Naive B cell (primary cell): ENCODE measurements at regions not wholly inside any gene's neighbourhood (a gene's known extent, or its start where the extent isn't known, plus 50 kb on each side); places are given as distances from the start of the nearest gene placed in this dataset.
"Not testable (repeated sequence)": the region's sequence is repeated elsewhere in the genome, so short reads cannot be mapped to it uniquely, and the experiment has no call there.

ENCODE experiments used
- ATAC-seq, 2 donors: fragments of 150-1000 bp; cut with Tn5 transposase; 2 replicates each; pipeline ENCODE4 v1.10.0; 2021; ENCODE audit warnings: low read depth in 2 of 2, mild to moderate bottlenecking in 2 of 2, moderate library complexity in 2 of 2
- DNase-seq: peaks from one replicate; pipeline ENCODE4 v3.0.0; 2022
- H3K27ac Mint-ChIP-seq, 6 donors: one replicate each; pipeline ENCODE4 v1.8.0; 2020 to 2022; ENCODE audit warnings: mild to moderate bottlenecking in 6 of 6, mixed read lengths in 6 of 6, moderate library complexity in 5 of 6, inconsistent platforms in 2 of 6
- H3K27me3 Mint-ChIP-seq, 3 donors: one replicate each; pipeline ENCODE4 v1.8.0; 2021 to 2022; ENCODE audit warnings: mixed read lengths in 3 of 3, mild to moderate bottlenecking in 1 of 3
- H3K36me3 Mint-ChIP-seq, 2 donors: one replicate each; pipeline ENCODE4 v1.8.0; 2020 to 2022; ENCODE audit warnings: mixed read lengths in 2 of 2, inconsistent platforms in 1 of 2, mild to moderate bottlenecking in 1 of 2
- H3K4me1 Mint-ChIP-seq, 3 donors: one replicate each; pipeline ENCODE4 v1.8.0; 2020 to 2022; ENCODE audit warnings: mixed read lengths in 3 of 3, inconsistent platforms in 1 of 3, mild to moderate bottlenecking in 1 of 3, moderate library complexity in 1 of 3
- H3K4me3 Mint-ChIP-seq, 8 donors: one replicate each; pipeline ENCODE4 v1.8.0; 2020 to 2022; ENCODE audit warnings: mild to moderate bottlenecking in 8 of 8, mixed read lengths in 8 of 8, moderate library complexity in 8 of 8, inconsistent platforms in 2 of 8
- H3K9me3 Mint-ChIP-seq, 7 donors: one replicate each; pipeline ENCODE4 v1.8.0; 2020 to 2022; ENCODE audit warnings: mixed read lengths in 7 of 7, mild to moderate bottlenecking in 5 of 7, inconsistent platforms in 2 of 7, moderate library complexity in 1 of 7

- Mint-ChIP-seq H3K27me3 (peaks cover 6 to 11% (median 6%) of the 10 kb centered on the region in 3 donors), H3K36me3 (no peaks in the 10 kb centered on the region), H3K4me3 (no peak overlapping the region), H3K27ac (no peak overlapping the region), H3K9me3 (no peaks in the 10 kb centered on the region), H3K4me1 (no peaks in the 10 kb centered on the region)
- DNase-seq (no peak), ATAC-seq (no peak)
Observed at GRCh38 chr2:121837591-121837990, 82.1 kb downstream of the TSN start.

- Mint-ChIP-seq H3K27ac (no peak overlapping the region), H3K36me3 (no peaks in the 10 kb centered on the region), H3K9me3 (no peaks in the 10 kb centered on the region), H3K27me3 (peaks cover 5 to 15% (median 14%) of the 10 kb centered on the region in 3 donors), H3K4me3 (no peak overlapping the region), H3K4me1 (no peaks in the 10 kb centered on the region)
- no peak for ATAC-seq
- no peak for DNase-seq
Observed at GRCh38 chr2:121838551-121838950, 83.1 kb downstream of the TSN start.

- no peaks in the 10 kb centered on the region for H3K36me3 Mint-ChIP-seq
- DNase-seq: no peak
- no peaks in the 10 kb centered on the region for H3K4me1 Mint-ChIP-seq
- ATAC-seq: no peak
- H3K27ac Mint-ChIP-seq: no peak overlapping the region
- H3K4me3 Mint-ChIP-seq: no peak overlapping the region
- H3K27me3 Mint-ChIP-seq: peaks cover 10 to 23% (median 22%) of the 10 kb centered on the region in 3 donors
- no peaks in the 10 kb centered on the region for H3K9me3 Mint-ChIP-seq
Observed at GRCh38 chr2:121839584-121839983, 84.1 kb downstream of the TSN start.

GRCh38 chr2:121849236-121849635 lies 93.8 kb downstream of the TSN start:
- no peak for ATAC-seq
- H3K4me1 Mint-ChIP-seq: no peaks in the 10 kb centered on the region
- H3K27ac Mint-ChIP-seq: no peak overlapping the region
- H3K9me3 Mint-ChIP-seq: peaks cover 0 to 5% (median 1%) of the 10 kb centered on the region in 7 donors
- DNase-seq: no peak
- H3K36me3 Mint-ChIP-seq: no peaks in the 10 kb centered on the region
- H3K4me3 Mint-ChIP-seq: no peak overlapping the region
- H3K27me3 Mint-ChIP-seq: peaks cover 18 to 31% (median 30%) of the 10 kb centered on the region in 3 donors

GRCh38 chr2:121853149-121853548 lies 97.7 kb downstream of the TSN start:
- H3K9me3 Mint-ChIP-seq: peaks cover 1 to 15% (median 8%) of the 10 kb centered on the region in 7 donors
- ATAC-seq, H3K4me1 Mint-ChIP-seq, H3K4me3 Mint-ChIP-seq, H3K36me3 Mint-ChIP-seq, DNase-seq: not testable (repeated sequence)
- H3K27ac Mint-ChIP-seq: peak overlapping the region in 1 of 6 donors; percentile 37
- H3K27me3 Mint-ChIP-seq: peaks cover 20 to 37% (median 32%) of the 10 kb centered on the region in 3 donors

- DNase-seq (no peak), ATAC-seq (no peak)
- Mint-ChIP-seq H3K27ac (no peak overlapping the region), H3K9me3 (peaks cover 1 to 19% (median 8%) of the 10 kb centered on the region in 7 donors), H3K4me3 (no peak overlapping the region), H3K4me1 (no peaks in the 10 kb centered on the region), H3K36me3 (no peaks in the 10 kb centered on the region), H3K27me3 (peaks cover 10 to 29% (median 23%) of the 10 kb centered on the region in 3 donors)
Observed at GRCh38 chr2:121855510-121855909, 100.1 kb downstream of the TSN start.

GRCh38 chr2:121856360-121856759 lies 100.9 kb downstream of the TSN start:
- no peak overlapping the region for H3K4me3 Mint-ChIP-seq
- no peak overlapping the region for H3K27ac Mint-ChIP-seq
- H3K4me1 Mint-ChIP-seq: no peaks in the 10 kb centered on the region
- peaks cover 17 to 38% (median 27%) of the 10 kb centered on the region in 3 donors for H3K27me3 Mint-ChIP-seq
- no peaks in the 10 kb centered on the region for H3K36me3 Mint-ChIP-seq
- DNase-seq (no peak), ATAC-seq (no peak)
- H3K9me3 Mint-ChIP-seq: peaks cover 1 to 24% (median 8%) of the 10 kb centered on the region in 7 donors

GRCh38 chr2:121858369-121858768 lies 102.9 kb downstream of the TSN start:
- ATAC-seq (no peak), DNase-seq (no peak)
- Mint-ChIP-seq H3K27me3 (peaks cover 16 to 41% (median 26%) of the 10 kb centered on the region in 3 donors), H3K9me3 (peaks cover 1 to 41% (median 10%) of the 10 kb centered on the region in 7 donors), H3K27ac (no peak overlapping the region), H3K36me3 (no peaks in the 10 kb centered on the region), H3K4me1 (no peaks in the 10 kb centered on the region), H3K4me3 (no peak overlapping the region)

- no peak for DNase-seq
- H3K4me1 Mint-ChIP-seq: no peaks in the 10 kb centered on the region
- peaks cover 1 to 44% (median 13%) of the 10 kb centered on the region in 7 donors for H3K9me3 Mint-ChIP-seq
- H3K4me3 Mint-ChIP-seq: no peak overlapping the region
- no peak for ATAC-seq
- H3K27ac Mint-ChIP-seq: no peak overlapping the region
- peaks cover 19 to 46% (median 26%) of the 10 kb centered on the region in 3 donors for H3K27me3 Mint-ChIP-seq
- peaks cover 0 to 5% of the 10 kb centered on the region in 2 donors for H3K36me3 Mint-ChIP-seq
Observed at GRCh38 chr2:121858847-121859246, 103.4 kb downstream of the TSN start.

GRCh38 chr2:121860033-121860757 lies 104.7 kb downstream of the TSN start:
- Mint-ChIP-seq H3K4me3 (no peak overlapping the region), H3K27ac (no peak overlapping the region), H3K9me3 (peaks cover 0 to 36% (median 8%) of the 10 kb centered on the region in 7 donors), H3K4me1 (no peaks in the 10 kb centered on the region), H3K27me3 (peaks cover 16 to 49% (median 26%) of the 10 kb centered on the region in 3 donors), H3K36me3 (peaks cover 0 to 8% of the 10 kb centered on the region in 2 donors)
- ATAC-seq (no peak), DNase-seq (no peak)

GRCh38 chr2:121860758-121861227 lies 105.3 kb downstream of the TSN start:
- Mint-ChIP-seq H3K27me3 (peaks cover 15 to 49% (median 26%) of the 10 kb centered on the region in 3 donors), H3K27ac (no peak overlapping the region), H3K9me3 (peaks cover 0 to 32% (median 7%) of the 10 kb centered on the region in 7 donors), H3K36me3 (peaks cover 0 to 8% of the 10 kb centered on the region in 2 donors), H3K4me3 (no peak overlapping the region), H3K4me1 (no peaks in the 10 kb centered on the region)
- no peak for ATAC-seq
- no peak for DNase-seq

GRCh38 chr2:121862286-121862685 lies 106.8 kb downstream of the TSN start:
- peaks cover 0 to 8% of the 10 kb centered on the region in 2 donors for H3K36me3 Mint-ChIP-seq
- no peak for DNase-seq
- H3K27ac Mint-ChIP-seq: no peak overlapping the region
- H3K27me3 Mint-ChIP-seq: peaks cover 14 to 47% (median 15%) of the 10 kb centered on the region in 3 donors
- H3K4me3 Mint-ChIP-seq: no peak overlapping the region
- H3K9me3 Mint-ChIP-seq: peaks cover 0 to 32% (median 7%) of the 10 kb centered on the region in 7 donors
- no peak for ATAC-seq
- no peaks in the 10 kb centered on the region for H3K4me1 Mint-ChIP-seq

- ATAC-seq (no peak), DNase-seq (no peak)
- H3K9me3 Mint-ChIP-seq: peaks cover 0 to 27% (median 7%) of the 10 kb centered on the region in 7 donors
- H3K36me3 Mint-ChIP-seq: peaks cover 0 to 8% of the 10 kb centered on the region in 2 donors
- no peaks in the 10 kb centered on the region for H3K4me1 Mint-ChIP-seq
- no peak overlapping the region for H3K27ac Mint-ChIP-seq
- H3K4me3 Mint-ChIP-seq: no peak overlapping the region
- H3K27me3 Mint-ChIP-seq: peaks cover 12 to 38% (median 12%) of the 10 kb centered on the region in 3 donors
Observed at GRCh38 chr2:121865914-121866313, 110.5 kb downstream of the TSN start.

GRCh38 chr2:121866789-121867188 lies 111.3 kb downstream of the TSN start:
- DNase-seq (no peak), ATAC-seq (no peak)
- H3K9me3 Mint-ChIP-seq: peaks cover 0 to 19% (median 7%) of the 10 kb centered on the region in 7 donors
- H3K27ac Mint-ChIP-seq: no peak overlapping the region
- H3K27me3 Mint-ChIP-seq: peaks cover 4 to 30% (median 5%) of the 10 kb centered on the region in 3 donors
- peaks cover 0 to 8% of the 10 kb centered on the region in 2 donors for H3K36me3 Mint-ChIP-seq
- H3K4me3 Mint-ChIP-seq: no peak overlapping the region
- no peaks in the 10 kb centered on the region for H3K4me1 Mint-ChIP-seq
